ENCODE measurements at regions not wholly inside any gene's neighbourhood (a gene's known extent, or its start where the extent isn't known, plus 50 kb on each side); places are given as distances from the start of the nearest gene placed in this dataset.
"Not testable (repeated sequence)": the region's sequence is repeated elsewhere in the genome, so short reads cannot be mapped to it uniquely, and the experiment has no call there.

GRCh38 chr5:57718155-57718554 is 235.5 kb upstream of the ACTBL2 start:
- H3K36me3 ChIP-seq (ENCODE audit: insufficient read depth, low read depth, low read length) = no peaks in the 10 kb centered on the region
- H3K9me3 ChIP-seq (ENCODE audit: insufficient read depth, low read depth, low read length) = no peaks in the 10 kb centered on the region; the same call in 1 of the 2 replicates
- no peaks in the 10 kb centered on the region for H3K27me3 ChIP-seq (ENCODE audit: insufficient read depth, low read length)
- H3K4me3 ChIP-seq (ENCODE audit: low read length) = no peak overlapping the region
- H3K27ac ChIP-seq (ENCODE audit: low read length) = no peak overlapping the region
- H3K4me1 ChIP-seq (ENCODE audit: insufficient read depth, low read length) = no peaks in the 10 kb centered on the region; the same call in 1 of the 2 replicates
- no peak overlapping the region for H3K9ac ChIP-seq (ENCODE audit: low read depth, low read length)

GRCh38 chr5:57717555-57717954 is 234.9 kb upstream of the ACTBL2 start:
- Histone ChIP-seq H3K9ac (ENCODE audit: low read depth, low read length) (no peak overlapping the region), H3K9me3 (ENCODE audit: insufficient read depth, low read depth, low read length) (no peaks in the 10 kb centered on the region; the same call in 1 of the 2 replicates), H3K36me3 (ENCODE audit: insufficient read depth, low read depth, low read length) (no peaks in the 10 kb centered on the region), H3K27ac (ENCODE audit: low read length) (no peak overlapping the region), H3K4me3 (ENCODE audit: low read length) (no peak overlapping the region), H3K27me3 (ENCODE audit: insufficient read depth, low read length) (no peaks in the 10 kb centered on the region), H3K4me1 (ENCODE audit: insufficient read depth, low read length) (no peaks in the 10 kb centered on the region; the same call in 1 of the 2 replicates)

- Histone ChIP-seq H3K27ac (ENCODE audit: low read length) (no peak overlapping the region), H3K9me3 (ENCODE audit: insufficient read depth, low read depth, low read length) (no peaks in the 10 kb centered on the region; the same call in 1 of the 2 replicates), H3K9ac (ENCODE audit: low read depth, low read length) (no peak overlapping the region), H3K36me3 (ENCODE audit: insufficient read depth, low read depth, low read length) (no peaks in the 10 kb centered on the region), H3K4me1 (ENCODE audit: insufficient read depth, low read length) (no peaks in the 10 kb centered on the region; the same call in 1 of the 2 replicates), H3K27me3 (ENCODE audit: insufficient read depth, low read length) (no peaks in the 10 kb centered on the region), H3K4me3 (ENCODE audit: low read length) (no peak overlapping the region)
Observed at GRCh38 chr5:57716661-57717060, 234.1 kb upstream of the ACTBL2 start.

- H3K4me3 ChIP-seq (ENCODE audit: low read length) = no peak overlapping the region
- H3K4me1 ChIP-seq (ENCODE audit: insufficient read depth, low read length) = no peaks in the 10 kb centered on the region; the same call in 1 of the 2 replicates
- no peak overlapping the region for H3K9ac ChIP-seq (ENCODE audit: low read depth, low read length)
- H3K27me3 ChIP-seq (ENCODE audit: insufficient read depth, low read length) = no peaks in the 10 kb centered on the region
- no peaks in the 10 kb centered on the region for H3K36me3 ChIP-seq (ENCODE audit: insufficient read depth, low read depth, low read length)
- no peak overlapping the region for H3K27ac ChIP-seq (ENCODE audit: low read length)
- H3K9me3 ChIP-seq (ENCODE audit: insufficient read depth, low read depth, low read length) = no peaks in the 10 kb centered on the region; the same call in 1 of the 2 replicates
Observed at GRCh38 chr5:57715296-57715695, 232.7 kb upstream of the ACTBL2 start.

- H3K4me3 ChIP-seq (ENCODE audit: low read length); H3K27ac ChIP-seq (ENCODE audit: low read length); H3K4me1 ChIP-seq (ENCODE audit: insufficient read depth, low read length); H3K27me3 ChIP-seq (ENCODE audit: insufficient read depth, low read length); H3K9me3 ChIP-seq (ENCODE audit: insufficient read depth, low read depth, low read length); H3K36me3 ChIP-seq (ENCODE audit: insufficient read depth, low read depth, low read length); H3K9ac ChIP-seq (ENCODE audit: low read depth, low read length): not testable (repeated sequence)
Observed at GRCh38 chr5:57713535-57713934, 230.9 kb upstream of the ACTBL2 start.

- Histone ChIP-seq H3K27ac (ENCODE audit: low read length) (no peak overlapping the region), H3K36me3 (ENCODE audit: insufficient read depth, low read depth, low read length) (no peaks in the 10 kb centered on the region), H3K9me3 (ENCODE audit: insufficient read depth, low read depth, low read length) (peaks cover 3% of the 10 kb centered on the region; the same call in 1 of the 2 replicates), H3K4me3 (ENCODE audit: low read length) (no peak overlapping the region), H3K27me3 (ENCODE audit: insufficient read depth, low read length) (no peaks in the 10 kb centered on the region), H3K9ac (ENCODE audit: low read depth, low read length) (no peak overlapping the region), H3K4me1 (ENCODE audit: insufficient read depth, low read length) (no peaks in the 10 kb centered on the region)
Observed at GRCh38 chr5:57711946-57712345, 229.3 kb upstream of the ACTBL2 start.

GRCh38 chr5:57711471-57711870 is 228.9 kb upstream of the ACTBL2 start:
- Histone ChIP-seq H3K4me3 (ENCODE audit: low read length) (no peak overlapping the region), H3K4me1 (ENCODE audit: insufficient read depth, low read length) (no peaks in the 10 kb centered on the region), H3K9me3 (ENCODE audit: insufficient read depth, low read depth, low read length) (peaks cover 3% of the 10 kb centered on the region; the same call in 1 of the 2 replicates), H3K36me3 (ENCODE audit: insufficient read depth, low read depth, low read length) (no peaks in the 10 kb centered on the region), H3K27ac (ENCODE audit: low read length) (no peak overlapping the region), H3K9ac (ENCODE audit: low read depth, low read length) (no peak overlapping the region), H3K27me3 (ENCODE audit: insufficient read depth, low read length) (no peaks in the 10 kb centered on the region)

GRCh38 chr5:57710126-57710525 is 227.5 kb upstream of the ACTBL2 start:
- Histone ChIP-seq H3K27me3 (ENCODE audit: insufficient read depth, low read length) (no peaks in the 10 kb centered on the region), H3K4me3 (ENCODE audit: low read length) (no peak overlapping the region), H3K4me1 (ENCODE audit: insufficient read depth, low read length) (no peaks in the 10 kb centered on the region), H3K9me3 (ENCODE audit: insufficient read depth, low read depth, low read length) (peaks cover 3% of the 10 kb centered on the region; the same call in 1 of the 2 replicates), H3K27ac (ENCODE audit: low read length) (no peak overlapping the region), H3K36me3 (ENCODE audit: insufficient read depth, low read depth, low read length) (no peaks in the 10 kb centered on the region), H3K9ac (ENCODE audit: low read depth, low read length) (no peak overlapping the region)

- H3K27ac ChIP-seq (ENCODE audit: low read length) = no peak overlapping the region
- H3K27me3 ChIP-seq (ENCODE audit: insufficient read depth, low read length) = no peaks in the 10 kb centered on the region
- H3K36me3 ChIP-seq (ENCODE audit: insufficient read depth, low read depth, low read length) = no peaks in the 10 kb centered on the region
- 0 out of 2 replicates have a peak, but pooled peaks cover 3% of the 10 kb centered on the region for H3K9me3 ChIP-seq (ENCODE audit: insufficient read depth, low read depth, low read length)
- no peaks in the 10 kb centered on the region for H3K4me1 ChIP-seq (ENCODE audit: insufficient read depth, low read length)
- no peak overlapping the region for H3K4me3 ChIP-seq (ENCODE audit: low read length)
- no peak overlapping the region for H3K9ac ChIP-seq (ENCODE audit: low read depth, low read length)
Observed at GRCh38 chr5:57705769-57706168, 223.2 kb upstream of the ACTBL2 start.

- Histone ChIP-seq H3K9ac (ENCODE audit: low read depth, low read length) (no peak overlapping the region), H3K27me3 (ENCODE audit: insufficient read depth, low read length) (no peaks in the 10 kb centered on the region), H3K27ac (ENCODE audit: low read length) (no peak overlapping the region), H3K4me1 (ENCODE audit: insufficient read depth, low read length) (peaks cover 6% of the 10 kb centered on the region), H3K36me3 (ENCODE audit: insufficient read depth, low read depth, low read length) (no peaks in the 10 kb centered on the region), H3K9me3 (ENCODE audit: insufficient read depth, low read depth, low read length) (no peaks in the 10 kb centered on the region), H3K4me3 (ENCODE audit: low read length) (no peak overlapping the region)
Observed at GRCh38 chr5:57703721-57704120, 221.1 kb upstream of the ACTBL2 start.

- H3K36me3 ChIP-seq (ENCODE audit: insufficient read depth, low read depth, low read length) = no peaks in the 10 kb centered on the region
- H3K27ac ChIP-seq (ENCODE audit: low read length) = no peak overlapping the region
Observed at GRCh38 chr5:57700484-57700883, 217.9 kb upstream of the ACTBL2 start.

GRCh38 chr5:57700072-57700471 is 217.5 kb upstream of the ACTBL2 start:
- Histone ChIP-seq H3K27ac (ENCODE audit: low read length) (no peak overlapping the region), H3K27me3 (ENCODE audit: insufficient read depth, low read length) (no peaks in the 10 kb centered on the region), H3K4me3 (ENCODE audit: low read length) (no peak overlapping the region), H3K36me3 (ENCODE audit: insufficient read depth, low read depth, low read length) (no peaks in the 10 kb centered on the region), H3K4me1 (ENCODE audit: insufficient read depth, low read length) (peaks cover 10% of the 10 kb centered on the region), H3K9ac (ENCODE audit: low read depth, low read length) (no peak overlapping the region), H3K9me3 (ENCODE audit: insufficient read depth, low read depth, low read length) (no peaks in the 10 kb centered on the region)

More at GRCh38 chr5:57700484-57700883, 217.9 kb upstream of the ACTBL2 start:
- no peaks in the 10 kb centered on the region for H3K9me3 ChIP-seq (ENCODE audit: insufficient read depth, low read depth, low read length)
- H3K4me3 ChIP-seq (ENCODE audit: low read length) = no peak overlapping the region
- peaks cover 10% of the 10 kb centered on the region for H3K4me1 ChIP-seq (ENCODE audit: insufficient read depth, low read length)
- no peaks in the 10 kb centered on the region for H3K27me3 ChIP-seq (ENCODE audit: insufficient read depth, low read length)
- H3K9ac ChIP-seq (ENCODE audit: low read depth, low read length) = no peak overlapping the region
